BJ (cell line): ENCODE measurements at regions not wholly inside any gene's neighbourhood (a gene's known extent, or its start where the extent isn't known, plus 50 kb on each side); places are given as distances from the start of the nearest gene placed in this dataset.

Experiments used
- CTCF ChIA-PET: fragments of 350-600 bp; formaldehyde crosslinking; extraction: SDS; loops from one replicate; lab custom pipeline; 2021; ENCODE audit warnings: antibody characterized with exemption, inconsistent platforms; lab: Yijun Ruan, JAX
- POLR2A ChIA-PET: fragments of 300-600 bp; sonication (Branson Sonifier 250); formaldehyde crosslinking; extraction: SDS; loops from one replicate; lab custom pipeline; 2021; ENCODE audit warnings: antibody characterized with exemption; lab: Charles Lee
- DNase-seq: peaks from one replicate; pipeline ENCODE4 v3.0.0-alpha.2; 2011; ENCODE audit warnings: low read depth
- H3K27me3 ChIP-seq: 2 replicates; pipeline ENCODE4 v1.6.0; 2011; ENCODE audit warnings: low read length; ENCODE audit not compliant: control insufficient read depth, insufficient read depth
- H3K36me3 ChIP-seq: 2 replicates; pipeline ENCODE4 v1.5.1; 2011; ENCODE audit warnings: low read length; ENCODE audit not compliant: control insufficient read depth, insufficient read depth
- H3K4me3 ChIP-seq: 2 replicates; pipeline ENCODE4 v1.5.1; 2011; ENCODE audit warnings: low read depth, mild to moderate bottlenecking, control low read depth, low read length
- TF ChIP-seq, protein P1 (sequence below): IDR thresholded peaks from 2 replicates; pipeline ENCODE4 v1.5.1; 2011; ENCODE audit warnings: low read depth, mild to moderate bottlenecking, control low read depth, inconsistent platforms, low read length, moderate library complexity; ENCODE audit not compliant: insufficient read depth

DNA sequence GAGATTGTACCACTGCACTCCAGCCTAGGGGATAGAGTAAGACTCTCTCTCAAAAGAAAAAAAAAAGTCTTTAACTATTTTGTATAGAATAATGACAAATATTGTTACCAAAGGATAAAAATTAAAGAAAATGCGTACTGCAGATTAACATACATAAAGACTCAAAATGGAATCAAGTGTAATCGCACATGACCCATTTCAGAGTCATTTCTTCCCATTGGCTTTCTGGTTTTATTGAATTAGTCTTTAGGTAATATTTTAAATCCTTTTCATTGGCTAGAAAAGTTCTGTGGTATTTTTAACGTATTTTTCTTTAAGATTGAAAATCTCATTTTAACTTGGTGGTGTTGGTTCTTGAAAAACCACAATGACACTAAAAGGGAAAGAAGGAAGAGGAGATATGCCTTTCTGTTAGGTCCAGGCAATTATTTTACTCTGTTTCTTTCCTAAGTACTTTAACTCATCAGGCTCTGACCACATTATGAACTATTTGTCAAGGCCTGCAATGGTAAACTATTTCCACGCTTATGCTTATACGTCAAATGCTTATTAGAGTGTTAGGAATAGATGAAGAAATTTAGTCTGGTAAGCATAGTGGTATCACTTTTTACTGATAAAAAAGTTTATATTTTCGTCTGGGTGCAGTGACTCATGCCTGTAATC, 52.3 kb downstream of the PLEKHG1 start:
- no peak for DNase-seq
- POLR2A ChIA-PET: no interaction called here
- no peaks in the 10 kb centered on the region for H3K27me3 ChIP-seq
- H3K36me3 ChIP-seq: no peaks in the 10 kb centered on the region
- H3K4me3 ChIP-seq: no peak overlapping the region
- CTCF ChIA-PET: no interaction called here
- TF ChIP-seq, protein P1, sequence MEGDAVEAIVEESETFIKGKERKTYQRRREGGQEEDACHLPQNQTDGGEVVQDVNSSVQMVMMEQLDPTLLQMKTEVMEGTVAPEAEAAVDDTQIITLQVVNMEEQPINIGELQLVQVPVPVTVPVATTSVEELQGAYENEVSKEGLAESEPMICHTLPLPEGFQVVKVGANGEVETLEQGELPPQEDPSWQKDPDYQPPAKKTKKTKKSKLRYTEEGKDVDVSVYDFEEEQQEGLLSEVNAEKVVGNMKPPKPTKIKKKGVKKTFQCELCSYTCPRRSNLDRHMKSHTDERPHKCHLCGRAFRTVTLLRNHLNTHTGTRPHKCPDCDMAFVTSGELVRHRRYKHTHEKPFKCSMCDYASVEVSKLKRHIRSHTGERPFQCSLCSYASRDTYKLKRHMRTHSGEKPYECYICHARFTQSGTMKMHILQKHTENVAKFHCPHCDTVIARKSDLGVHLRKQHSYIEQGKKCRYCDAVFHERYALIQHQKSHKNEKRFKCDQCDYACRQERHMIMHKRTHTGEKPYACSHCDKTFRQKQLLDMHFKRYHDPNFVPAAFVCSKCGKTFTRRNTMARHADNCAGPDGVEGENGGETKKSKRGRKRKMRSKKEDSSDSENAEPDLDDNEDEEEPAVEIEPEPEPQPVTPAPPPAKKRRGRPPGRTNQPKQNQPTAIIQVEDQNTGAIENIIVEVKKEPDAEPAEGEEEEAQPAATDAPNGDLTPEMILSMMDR: no peak

DNA sequence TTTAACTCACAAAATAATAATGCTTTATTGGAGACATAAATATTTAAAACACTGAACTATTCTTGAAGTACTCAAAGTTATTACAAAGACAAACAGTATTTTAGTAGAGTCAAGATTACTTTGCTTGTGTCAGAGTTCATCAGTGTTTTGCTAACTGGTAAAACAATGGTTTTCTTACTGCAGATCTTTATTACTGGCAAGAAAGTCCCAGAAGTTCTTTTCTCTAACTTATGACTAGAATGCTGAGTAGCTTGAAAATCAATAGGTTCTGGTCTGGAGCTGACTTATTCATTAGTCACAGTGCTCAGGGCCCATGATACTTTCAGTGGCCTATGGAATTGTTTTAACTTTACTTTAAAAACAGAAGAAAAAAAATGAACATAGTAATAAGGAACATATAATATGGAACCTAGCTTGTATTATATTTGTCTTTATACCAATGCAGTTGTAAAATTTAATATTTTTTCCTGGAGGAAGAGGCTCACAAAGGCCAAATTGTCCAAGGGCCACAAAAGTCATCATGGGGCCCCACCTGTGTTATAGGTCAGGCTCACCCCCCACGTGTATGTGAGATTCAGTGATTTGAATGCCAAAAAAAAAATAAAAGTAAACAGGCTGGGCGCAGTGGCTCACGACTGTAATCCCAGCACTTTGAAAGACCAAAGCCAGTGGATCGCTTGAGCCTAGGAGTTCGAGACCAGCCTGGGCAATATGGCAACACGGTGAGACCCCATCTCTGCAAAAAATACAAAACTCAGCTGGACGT, 53.3 kb downstream of the PLEKHG1 start:
- Histone ChIP-seq H3K4me3 (no peak overlapping the region), H3K36me3 (no peaks in the 10 kb centered on the region), H3K27me3 (no peaks in the 10 kb centered on the region)
- TF ChIP-seq, protein P1: no peak
- ChIA-PET POLR2A (no interaction called here), CTCF (no interaction called here)
- no peak for DNase-seq

DNA sequence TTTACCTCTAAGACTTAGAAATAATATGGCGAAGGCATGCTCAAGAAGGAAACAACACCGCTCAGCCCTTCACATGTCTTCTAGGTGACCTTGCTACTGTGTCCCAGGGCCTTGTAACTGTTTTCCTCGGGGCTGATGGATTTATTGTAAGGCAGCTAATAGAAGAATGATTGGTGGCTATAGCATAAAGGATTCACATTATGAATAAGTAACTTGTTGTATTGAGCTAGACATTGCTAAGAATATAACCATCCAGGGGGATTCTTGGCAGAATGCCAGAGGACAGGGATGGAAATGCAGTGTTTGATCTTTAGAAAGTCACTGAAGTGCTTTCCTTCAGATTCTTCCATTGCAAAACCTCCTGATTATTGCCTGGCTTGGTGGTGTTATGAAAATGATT, 54.9 kb downstream of the PLEKHG1 start:
- H3K4me3 ChIP-seq: no peak overlapping the region
- POLR2A ChIA-PET: no interaction called here
- CTCF ChIA-PET: no interaction called here
- DNase-seq: no peak
- no peaks in the 10 kb centered on the region for H3K27me3 ChIP-seq
- TF ChIP-seq, protein P1: no peak
- no peaks in the 10 kb centered on the region for H3K36me3 ChIP-seq

DNA sequence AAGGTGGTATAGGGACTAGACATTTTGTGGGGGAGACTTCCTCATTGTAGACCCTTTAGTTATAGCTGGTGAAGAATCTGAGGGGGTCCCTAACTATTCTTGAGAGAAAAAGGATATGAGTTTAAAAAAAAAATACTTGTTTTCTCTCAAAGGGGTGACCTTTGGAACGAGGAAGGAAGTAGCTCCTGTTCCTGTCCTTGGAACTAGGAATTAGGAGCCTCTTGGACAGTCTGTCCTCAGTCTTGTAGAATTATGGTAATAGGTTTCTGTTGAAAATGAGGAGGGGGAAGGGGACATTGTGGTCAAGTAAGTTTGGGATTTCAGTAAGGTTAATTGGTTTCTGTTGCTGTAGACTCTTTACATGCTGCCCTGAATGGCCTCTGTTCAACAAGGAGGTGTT, 56.5 kb downstream of the PLEKHG1 start:
- TF ChIP-seq, protein P1: no peak
- CTCF ChIA-PET: no interaction called here
- H3K27me3 ChIP-seq: no peaks in the 10 kb centered on the region
- POLR2A ChIA-PET: no interaction called here
- H3K4me3 ChIP-seq: no peak overlapping the region
- no peaks in the 10 kb centered on the region for H3K36me3 ChIP-seq
- no peak for DNase-seq

DNA sequence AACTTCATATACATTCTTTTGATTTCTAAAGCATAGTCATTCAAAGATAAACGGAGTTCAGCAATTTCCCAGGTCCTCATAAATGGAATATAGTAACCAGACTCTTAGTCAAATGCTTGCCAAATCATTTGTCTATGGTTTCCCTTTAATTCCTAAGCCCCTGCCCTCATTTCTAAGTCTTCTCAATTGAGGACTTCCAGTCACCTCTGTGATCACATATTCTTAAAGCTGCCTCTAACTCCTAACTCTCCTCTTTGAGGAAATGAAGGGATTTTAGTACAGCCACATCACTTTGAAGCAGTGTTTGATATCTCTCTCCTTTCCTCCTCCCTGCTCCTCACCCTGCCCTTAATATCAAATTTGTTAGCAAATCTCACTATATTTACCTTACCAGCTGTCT, 58.7 kb downstream of the PLEKHG1 start:
- ChIA-PET CTCF (interaction anchor here (0.6 kb wide), 1 partner anchor 590 kb away, joined by 3 read pairs; the partner anchor contains the start of gene ULBP3), POLR2A (no interaction called here)
- Histone ChIP-seq H3K4me3 (no peak overlapping the region), H3K36me3 (no peaks in the 10 kb centered on the region), H3K27me3 (no peaks in the 10 kb centered on the region)
- no peak for DNase-seq
- TF ChIP-seq, protein P1: no peak
